Motor neuron (in vitro differentiated cells): ENCODE measurements at regions not wholly inside any gene's neighbourhood (a gene's known extent, or its start where the extent isn't known, plus 50 kb on each side); places are given as distances from the start of the nearest gene placed in this dataset.

Experiments
- ATAC-seq, 8 experiments: fragments of 200-7000 bp; cut with Tn5 transposase; replicated peaks in 6 of 8; 2 replicates each; pipeline ENCODE4 v1.8.0; 2021; ENCODE audit warnings: mild to moderate bottlenecking in 8 of 8, moderate library complexity in 8 of 8
- H3K27ac ChIP-seq, 2 donors: fragments of 250-450 bp; sonication (Bioruptor Pico); 2 replicates each; pipeline ENCODE4 v1.9.0; 2021; ENCODE audit warnings: antibody characterized with exemption in 2 of 2, mild to moderate bottlenecking in 2 of 2, moderate library complexity in 1 of 2
- H3K4me1 ChIP-seq, 2 donors: fragments of 250-450 bp; sonication (Bioruptor Pico); replicated peaks in 1 of 2; 2 replicates each; pipeline ENCODE4 v1.6.1; 2021; ENCODE audit warnings: antibody characterized with exemption in 2 of 2, mild to moderate bottlenecking in 2 of 2, moderate library complexity in 1 of 2
- H3K4me3 ChIP-seq, 5 donors: fragments of 250-450 bp; sonication (Bioruptor Pico); 2 replicates each; pipeline ENCODE4 v1.9.0; 2021; ENCODE audit warnings: antibody characterized with exemption in 5 of 5, mild to moderate bottlenecking in 5 of 5, moderate library complexity in 4 of 5
- WGBS, 10 experiments: fragments of 450-650 bp; shearing (Covaris generic); methylation state at CpG; one replicate each; pipeline ENCODE4 v1.0.0; 2022; 5-methylcytosine and 5-hydroxymethylcytosine counted together
- in situ Hi-C, 9 experiments: fragments of 400-800 bp; cut with MboI; loops; one replicate each; pipeline ENCODE4 v1.15.0; 2021; ENCODE audit warnings: low sequenced_read_pairs in 9 of 9, low pct_unique_long_range_greater_than_20kb in 2 of 9; ENCODE audit not compliant: unreplicated experiment in 9 of 9

DNA sequence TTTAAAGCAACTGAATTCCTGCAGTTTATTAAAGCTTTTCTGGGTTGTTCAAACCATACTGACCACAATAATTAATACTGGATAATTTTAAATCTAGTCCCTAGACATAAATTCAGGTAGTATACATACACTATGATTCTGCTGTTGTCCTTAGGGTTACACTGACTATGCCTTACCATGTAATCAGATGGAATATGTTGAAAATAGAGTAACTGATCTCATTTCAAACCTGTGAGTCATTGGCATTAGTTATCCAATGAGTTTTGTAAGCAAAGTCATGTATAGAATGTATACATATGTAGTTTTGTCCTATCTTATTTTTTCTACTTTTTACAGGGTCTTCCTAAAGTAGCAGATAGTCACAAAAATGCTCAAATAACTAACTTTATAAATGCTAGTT is 517.1 kb upstream of the CCDC54 start:
- H3K4me1 ChIP-seq = no peaks in the 10 kb centered on the region
- no peak for ATAC-seq
- H3K27ac ChIP-seq = no peak overlapping the region
- no peak overlapping the region for H3K4me3 ChIP-seq
- in situ Hi-C loops = no loop called here

GRCh38 chr3:106862067-106862466 is 515.2 kb upstream of the CCDC54 start:
- Histone ChIP-seq H3K4me3 (no peak overlapping the region), H3K4me1 (no peaks in the 10 kb centered on the region), H3K27ac (no peak overlapping the region)
- no peak for ATAC-seq
- 42 to 100% (median 80%) methylated on average over 1 to 3 of the region's 3 CpGs for WGBS, 10 experiments
- in situ Hi-C loops = no loop called here

DNA sequence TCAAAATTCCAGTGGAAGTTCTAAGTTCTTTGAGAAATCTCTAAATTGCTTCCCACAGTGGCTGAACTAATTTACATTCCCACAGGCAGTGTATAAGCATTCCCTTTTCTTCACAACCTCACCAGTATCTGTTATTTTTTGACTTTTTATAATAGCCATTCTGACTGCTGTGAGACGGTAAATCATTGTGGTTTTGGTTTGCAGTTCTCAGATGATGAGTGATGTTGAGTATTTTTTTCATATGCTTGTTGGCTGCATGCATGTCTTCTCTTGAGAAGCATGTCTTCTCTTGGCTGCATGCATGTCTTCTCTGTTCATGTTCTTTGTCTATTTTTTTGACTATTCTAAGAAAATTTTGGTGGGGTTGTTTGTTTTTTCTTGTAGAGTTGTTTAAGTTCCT is 499.6 kb upstream of the CCDC54 start:
- H3K4me3 ChIP-seq = no peak overlapping the region
- WGBS, 10 experiments = 0 to 100% (median 66%) methylated on average over 1 of the region's 1 CpG; no CpG with 5 or more reads in 2 of the 10 experiments
- no peak for ATAC-seq
- H3K27ac ChIP-seq = no peak overlapping the region
- in situ Hi-C loops = no loop called here
- no peaks in the 10 kb centered on the region for H3K4me1 ChIP-seq

DNA sequence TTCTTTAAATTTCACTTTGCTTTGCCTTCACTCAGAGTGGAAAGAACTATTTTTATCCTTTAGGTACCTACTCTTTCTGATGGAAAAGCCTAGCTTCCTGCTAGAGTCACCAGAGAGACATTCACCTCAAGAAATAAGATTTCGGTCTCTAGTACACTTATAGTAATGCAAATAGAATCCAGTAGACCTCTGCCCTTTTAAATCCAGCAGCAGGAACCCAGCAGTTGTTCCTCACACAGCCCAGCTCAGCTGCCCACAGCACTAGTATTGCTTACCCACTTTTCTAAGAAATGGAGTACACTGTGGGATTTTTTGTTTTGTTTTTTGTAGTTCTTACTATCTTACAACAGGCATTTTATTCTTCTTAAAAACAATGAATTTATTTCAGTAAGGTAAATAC is 497.0 kb upstream of the CCDC54 start:
- 0 to 92% (median 43%) methylated on average over 1 of the region's 1 CpG; no CpG with 5 or more reads in 1 of the 10 experiments for WGBS, 10 experiments
- in situ Hi-C loops = no loop called here
- no peak overlapping the region for H3K4me3 ChIP-seq
- no peak overlapping the region for H3K27ac ChIP-seq
- ATAC-seq = no peak
- H3K4me1 ChIP-seq = no peaks in the 10 kb centered on the region

GRCh38 chr3:106881186-106881585 is 496.1 kb upstream of the CCDC54 start:
- 20 to 100% (median 100%) methylated on average over 1 of the region's 1 CpG for WGBS, 10 experiments
- Histone ChIP-seq H3K4me3 (no peak overlapping the region), H3K27ac (no peak overlapping the region), H3K4me1 (no peaks in the 10 kb centered on the region)
- no peak for ATAC-seq
- in situ Hi-C loops = no loop called here

GRCh38 chr3:106882297-106882696 is 494.9 kb upstream of the CCDC54 start:
- WGBS, 10 experiments = 33 to 100% (median 84%) methylated on average over 1 to 2 of the region's 2 CpGs
- ATAC-seq = peak in 2 of 8 experiments; percentile 55 to 71
- in situ Hi-C loops = no loop called here
- H3K4me1 ChIP-seq = no peaks in the 10 kb centered on the region
- H3K4me3 ChIP-seq = no peak overlapping the region
- no peak overlapping the region for H3K27ac ChIP-seq

- WGBS, 10 experiments = 0 to 80% (median 43%) methylated on average over 1 to 4 of the region's 4 CpGs; no CpG with 5 or more reads in 1 of the 10 experiments
- Histone ChIP-seq H3K27ac (no peak overlapping the region), H3K4me3 (no peak overlapping the region), H3K4me1 (no peaks in the 10 kb centered on the region)
- peak in 2 of 8 experiments; percentile 53 to 62 for ATAC-seq
- in situ Hi-C loops = no loop called here
Measured at GRCh38 chr3:106906074-106906473, 471.2 kb upstream of the CCDC54 start.

- Histone ChIP-seq H3K4me3 (no peak overlapping the region), H3K27ac (no peak overlapping the region), H3K4me1 (no peaks in the 10 kb centered on the region)
- in situ Hi-C loops = no loop called here
- no peak for ATAC-seq
- 75 to 100% (median 86%) methylated on average over 2 to 5 of the region's 10 CpGs; no CpG with 5 or more reads in 6 of the 10 experiments for WGBS, 10 experiments
Measured at GRCh38 chr3:106908181-106908938, 468.9 kb upstream of the CCDC54 start.

DNA sequence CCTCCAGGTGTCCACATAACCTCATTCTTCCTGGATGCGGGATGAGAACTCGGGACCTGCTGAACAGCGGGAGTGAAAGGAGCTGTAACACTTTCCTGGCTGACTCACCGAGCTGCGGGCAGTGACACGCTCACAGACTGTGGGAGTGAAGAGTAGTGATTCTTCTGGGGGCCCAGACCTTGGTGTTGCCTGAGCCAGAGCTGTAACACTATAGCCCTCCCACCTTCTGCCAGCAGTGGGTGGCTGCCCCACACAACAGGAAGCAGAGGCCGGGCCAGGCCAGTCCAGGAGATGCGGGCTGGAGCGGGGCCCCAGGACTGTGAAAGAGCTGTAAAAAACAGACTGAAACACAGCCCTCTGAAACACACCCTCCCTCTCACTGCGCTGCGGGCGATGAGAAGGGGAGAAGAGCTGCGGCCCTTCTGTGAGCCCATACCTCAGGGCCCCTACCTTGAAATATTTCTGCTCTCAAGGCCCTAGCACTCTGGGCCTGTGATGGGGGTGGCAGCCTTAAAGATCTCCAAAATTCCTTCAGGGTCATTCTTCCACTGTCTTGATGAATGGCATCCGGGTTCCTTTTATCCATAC is 464.0 kb upstream of the CCDC54 start:
- 0 to 100% (median 56%) methylated on average over 1 to 9 of the region's 14 CpGs; no CpG with 5 or more reads in 2 of the 10 experiments for WGBS, 10 experiments
- peak in 6 of 8 experiments; percentile 18 to 35 (median 25) for ATAC-seq
- in situ Hi-C loops = no loop called here
- H3K4me1 ChIP-seq = peaks cover 0 to 2% of the 10 kb centered on the region in 2 donors
- H3K27ac ChIP-seq = no peak overlapping the region
- no peak overlapping the region for H3K4me3 ChIP-seq

DNA sequence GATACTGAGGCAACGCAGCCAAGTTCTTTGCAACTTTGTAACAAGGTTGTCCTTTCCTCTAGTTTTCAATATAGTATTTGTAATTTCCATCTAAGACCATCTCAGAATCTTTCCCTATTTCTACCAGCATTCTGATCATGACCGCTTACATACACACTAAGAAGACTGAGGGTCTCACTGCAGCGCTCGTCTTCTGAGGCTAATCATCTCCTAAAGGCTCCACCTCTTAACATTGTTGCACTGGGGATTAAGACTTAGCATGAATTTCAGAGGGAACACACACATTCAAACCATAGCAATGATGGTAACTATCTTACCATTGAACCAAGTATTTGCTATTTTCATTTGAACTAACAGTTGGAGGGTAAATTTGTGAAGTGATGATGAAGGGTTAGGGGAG is 463.3 kb upstream of the CCDC54 start:
- WGBS, 10 experiments = 73 to 100% (median 92%) methylated on average over 1 to 4 of the region's 4 CpGs
- Histone ChIP-seq H3K27ac (no peak overlapping the region), H3K4me3 (no peak overlapping the region), H3K4me1 (peaks cover 0 to 2% of the 10 kb centered on the region in 2 donors)
- no peak for ATAC-seq
- in situ Hi-C loops = no loop called here

GRCh38 chr3:106920609-106921008 is 456.6 kb upstream of the CCDC54 start:
- in situ Hi-C loops = no loop called here
- Histone ChIP-seq H3K27ac (no peak overlapping the region), H3K4me3 (no peak overlapping the region), H3K4me1 (no peaks in the 10 kb centered on the region)
- 56 to 86% (median 76%) methylated on average over 1 to 3 of the region's 3 CpGs for WGBS, 10 experiments
- no peak for ATAC-seq

DNA sequence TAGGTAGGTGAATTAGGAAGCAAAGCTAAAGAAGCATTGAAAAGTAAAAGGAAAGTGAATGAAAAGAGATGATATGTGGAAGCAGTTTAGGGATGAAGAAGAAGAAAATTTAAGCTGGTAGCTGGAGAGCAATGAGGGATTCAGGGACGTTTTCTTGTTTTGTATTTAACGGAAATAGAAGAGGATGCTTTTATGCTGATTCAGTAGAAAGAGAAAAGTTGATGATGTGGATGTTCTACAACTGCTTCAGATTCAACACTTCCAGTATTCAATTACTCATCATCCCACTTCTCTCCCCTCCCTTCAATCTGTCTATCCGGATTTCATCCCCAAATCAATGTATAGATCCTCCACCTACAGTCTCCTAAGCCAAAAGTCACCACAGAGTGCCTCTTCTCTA is 448.2 kb upstream of the CCDC54 start:
- in situ Hi-C loops = no loop called here
- WGBS, 10 experiments = 33 to 93% (median 72%) methylated on average over 1 to 3 of the region's 3 CpGs; no CpG with 5 or more reads in 1 of the 10 experiments
- Histone ChIP-seq H3K4me3 (no peak overlapping the region), H3K27ac (no peak overlapping the region), H3K4me1 (no peaks in the 10 kb centered on the region)
- ATAC-seq = no peak

- H3K4me3 ChIP-seq = no peak overlapping the region
- no peak overlapping the region for H3K27ac ChIP-seq
- in situ Hi-C loops = no loop called here
- ATAC-seq = no peak
- 33 to 100% (median 67%) methylated on average over 1 to 2 of the region's 2 CpGs; no CpG with 5 or more reads in 3 of the 10 experiments for WGBS, 10 experiments
- no peaks in the 10 kb centered on the region for H3K4me1 ChIP-seq
Measured at GRCh38 chr3:106930086-106930485, 447.2 kb upstream of the CCDC54 start.

- in situ Hi-C loops = no loop called here
- H3K27ac ChIP-seq = no peak overlapping the region
- H3K4me3 ChIP-seq = no peak overlapping the region
- no peak for ATAC-seq
- 60 to 100% (median 83%) methylated on average over 1 of the region's 1 CpG; no CpG with 5 or more reads in 3 of the 10 experiments for WGBS, 10 experiments
- H3K4me1 ChIP-seq = no peaks in the 10 kb centered on the region
Measured at GRCh38 chr3:106931904-106932303, 445.3 kb upstream of the CCDC54 start.
